NCI-H2196 treated with DMSO at 0.1 percent for 48 hours (cell line): ENCODE measurements at regions not wholly inside any gene's neighbourhood (a gene's known extent, or its start where the extent isn't known, plus 50 kb on each side); places are given as distances from the start of the nearest gene placed in this dataset.
"Not testable (repeated sequence)": the region's sequence is repeated elsewhere in the genome, so short reads cannot be mapped to it uniquely, and the experiment has no call there.

Source experiments
- DNase-seq: peaks from one replicate; lab custom pipeline; 2025; ENCODE audit not compliant: unreplicated experiment; lab: John Stamatoyannopoulos, UW

GRCh38 chr2:94735536-94735935 is 135.7 kb upstream of the TEKT4 start:
- DNase-seq, result not testable (repeated sequence)

- not testable (repeated sequence) for DNase-seq
Observed at GRCh38 chr2:94737145-94737544, 134.1 kb upstream of the TEKT4 start.

GRCh38 chr2:94737736-94738342 is 133.4 kb upstream of the TEKT4 start:
- not testable (repeated sequence) for DNase-seq

- no peak for DNase-seq
Observed at GRCh38 chr2:94753466-94753998, 117.7 kb upstream of the TEKT4 start.

- DNase-seq, result no peak
Observed at GRCh38 chr2:94758546-94758945, 112.7 kb upstream of the TEKT4 start.

GRCh38 chr2:94759211-94759610 is 112.0 kb upstream of the TEKT4 start:
- DNase-seq, result no peak

GRCh38 chr2:94762600-94762999 is 108.6 kb upstream of the TEKT4 start:
- DNase-seq, result no peak

GRCh38 chr2:94763318-94763717 is 107.9 kb upstream of the TEKT4 start:
- no peak for DNase-seq

GRCh38 chr2:94764331-94764730 is 106.9 kb upstream of the TEKT4 start:
- DNase-seq, result not testable (repeated sequence)

- DNase-seq, result no peak
Observed at GRCh38 chr2:94767336-94767735, 103.9 kb upstream of the TEKT4 start.

GRCh38 chr2:94769733-94770132 is 101.5 kb upstream of the TEKT4 start:
- DNase-seq, result no peak

GRCh38 chr2:94774851-94775250 is 96.4 kb upstream of the TEKT4 start:
- no peak for DNase-seq

GRCh38 chr2:94776036-94776435 is 95.2 kb upstream of the TEKT4 start:
- no peak for DNase-seq

- DNase-seq, result not testable (repeated sequence)
Observed at GRCh38 chr2:94785105-94785504, 86.1 kb upstream of the TEKT4 start.

GRCh38 chr2:94786424-94786823 is 84.8 kb upstream of the TEKT4 start:
- not testable (repeated sequence) for DNase-seq

- DNase-seq, result not testable (repeated sequence)
Observed at GRCh38 chr2:94790169-94790568, 81.1 kb upstream of the TEKT4 start.

GRCh38 chr2:94797235-94797634 is 74.0 kb upstream of the TEKT4 start:
- DNase-seq, result not testable (repeated sequence)
